ENCODE measurements at regions not wholly inside any gene's neighbourhood (a gene's known extent, or its start where the extent isn't known, plus 50 kb on each side); places are given as distances from the start of the nearest gene placed in this dataset.

- no peaks in the 10 kb centered on the region for H3K79me2 ChIP-seq (replicated peaks; ENCODE audit: insufficient read depth)
- peaks cover under 1% of the 10 kb centered on the region for H3K27me3 Mint-ChIP-seq (ENCODE audit: insufficient read depth, low read depth, poor library complexity)
- H3F3A ChIP-seq (replicated peaks; ENCODE audit: low read depth), result no peaks in the 10 kb centered on the region
- peaks cover 10% of the 10 kb centered on the region for H3K9me3 Mint-ChIP-seq
- no peak for TF ChIP-seq POLR2AphosphoS5 (IDR thresholded peaks at IDR 0.05; ENCODE audit: low read depth)
- TF ChIP-seq STAT1 (IDR thresholded peaks at IDR 0.05; ENCODE audit: unreplicated experiment), result no peak
- TF ChIP-seq CTCF (conservative IDR thresholded peaks at IDR 0.05; ENCODE audit: low read depth in 2 of 2), result no peak
- no peak for TF ChIP-seq CREB1 (CRISPR knock-in tag; IDR thresholded peaks at IDR 0.05; ENCODE audit: low read depth)
- no peak for TF ChIP-seq REST (IDR thresholded peaks at IDR 0.05; ENCODE audit: unreplicated experiment)
- no peak for TF ChIP-seq JUNB (IDR thresholded peaks at IDR 0.05; ENCODE audit: unreplicated experiment)
- TF ChIP-seq ZNF114 (CRISPR knock-in tag; IDR thresholded peaks at IDR 0.05), result no peak
- TF ChIP-seq ZNF331 (CRISPR knock-in tag; IDR thresholded peaks at IDR 0.05; ENCODE audit: low read depth), result no peak
- TF ChIP-seq NANOG (IDR thresholded peaks at IDR 0.05; ENCODE audit: borderline replicate concordance), result no peak
- no peak for TF ChIP-seq ZNF462 (CRISPR knock-in tag; IDR thresholded peaks at IDR 0.05)
- TF ChIP-seq ETS1 (IDR thresholded peaks at IDR 0.05), result no peak
- TF ChIP-seq EZH2 (IDR thresholded peaks at IDR 0.05; ENCODE audit: low read depth, unreplicated experiment), result no peak
- no peak for TF ChIP-seq EZH2phosphoT487 (IDR thresholded peaks at IDR 0.05; ENCODE audit: unreplicated experiment)
- no peak overlapping the region for H3K4me3 ChIP-seq
- H2AFZ ChIP-seq, result no peak overlapping the region
- H3K27ac Mint-ChIP-seq, result no peak overlapping the region
- no peaks in the 10 kb centered on the region for H3K4me1 ChIP-seq (ENCODE audit: insufficient read depth)
- no peak overlapping the region for H3K27ac ChIP-seq (ENCODE audit: low read depth)
- H3K9me2 ChIP-seq (ENCODE audit: insufficient read depth), result peaks cover 14% of the 10 kb centered on the region
- no peak for DNase-seq (ENCODE audit: low spot score)
- H3K4me2 ChIP-seq, result no peak overlapping the region
- H4K20me1 ChIP-seq (replicated peaks; ENCODE audit: insufficient read depth), result no peaks in the 10 kb centered on the region
- H3K36me3 ChIP-seq (ENCODE audit: insufficient read depth), result no peaks in the 10 kb centered on the region
- ATAC-seq, result no peak
- H3K4me1 Mint-ChIP-seq, result peaks cover 5% of the 10 kb centered on the region; the same call in 1 of the 3 replicates
- no peak overlapping the region for H3K4me3 Mint-ChIP-seq
- peaks cover 3% of the 10 kb centered on the region; the same call in 2 of the 3 replicates for H3K36me3 Mint-ChIP-seq (ENCODE audit: low read depth)
- H3K27me3 ChIP-seq (ENCODE audit: insufficient read depth), result no peaks in the 10 kb centered on the region
Observed at GRCh38 chr9:107945961-107946360, 456.4 kb upstream of the KLF4 start.

Data from GM23338 (cell line).